CD4-positive, alpha-beta T cell treated with Interferon alpha-2 for 1 hour (primary cell): ENCODE measurements at regions not wholly inside any gene's neighbourhood (a gene's known extent, or its start where the extent isn't known, plus 50 kb on each side); places are given as distances from the start of the nearest gene placed in this dataset.
"Not testable (repeated sequence)": the region's sequence is repeated elsewhere in the genome, so short reads cannot be mapped to it uniquely, and the experiment has no call there.

Experiments used
- DNase-seq, 2 donors: peaks; one replicate each; pipeline ENCODE4 v3.0.0-alpha.2; 2020 to 2022

- no peak for DNase-seq
Observed at GRCh38 chr6:84862843-84863242, 98.4 kb upstream of the TBX18 start.

- DNase-seq: no peak
Observed at GRCh38 chr6:84860920-84861319, 96.5 kb upstream of the TBX18 start.

GRCh38 chr6:84860509-84860908, 96.1 kb upstream of the TBX18 start:
- DNase-seq: no peak

- DNase-seq: no peak
Observed at GRCh38 chr6:84854811-84855400, 90.5 kb upstream of the TBX18 start.

GRCh38 chr6:84853901-84854300, 89.5 kb upstream of the TBX18 start:
- no peak for DNase-seq

GRCh38 chr6:84848960-84849359, 84.6 kb upstream of the TBX18 start:
- DNase-seq: no peak

- no peak for DNase-seq
Observed at GRCh38 chr6:84847390-84848160, 83.2 kb upstream of the TBX18 start.

GRCh38 chr6:84842525-84843166, 78.2 kb upstream of the TBX18 start:
- DNase-seq: no peak

GRCh38 chr6:84837068-84837866, 72.9 kb upstream of the TBX18 start:
- not testable (repeated sequence) for DNase-seq

GRCh38 chr6:84836366-84836765, 72.0 kb upstream of the TBX18 start:
- DNase-seq: no peak

GRCh38 chr6:84835340-84835739, 70.9 kb upstream of the TBX18 start:
- no peak for DNase-seq

GRCh38 chr6:84831924-84832323, 67.5 kb upstream of the TBX18 start:
- not testable (repeated sequence) for DNase-seq

- DNase-seq: no peak
Observed at GRCh38 chr6:84825461-84825860, 61.1 kb upstream of the TBX18 start.

GRCh38 chr6:84821314-84821713, 56.9 kb upstream of the TBX18 start:
- not testable (repeated sequence) for DNase-seq

GRCh38 chr6:84816741-84817140, 52.3 kb upstream of the TBX18 start:
- no peak for DNase-seq

- no peak for DNase-seq
Observed at GRCh38 chr6:84815896-84816735, 51.7 kb upstream of the TBX18 start.
